Effector memory CD4-positive, alpha-beta T cell (primary cell): ENCODE measurements at regions not wholly inside any gene's neighbourhood (a gene's known extent, or its start where the extent isn't known, plus 50 kb on each side); places are given as distances from the start of the nearest gene placed in this dataset.

ENCODE experiments used
- DNase-seq, 3 donors: peaks; one replicate each; pipeline ENCODE4 v3.0.0-alpha.2; 2020
- H3K27ac ChIP-seq: 2 replicates; pipeline ENCODE4 v1.7.0; 2013; ENCODE audit warnings: mild to moderate bottlenecking, low read length, moderate library complexity; ENCODE audit not compliant: insufficient read depth, poor library complexity, severe bottlenecking
- H3K27me3 ChIP-seq: replicated peaks from 2 replicates; pipeline ENCODE4 v1.7.0; 2013; ENCODE audit warnings: mild to moderate bottlenecking, low read length; ENCODE audit not compliant: insufficient read depth, control insufficient read depth, poor library complexity, severe bottlenecking
- H3K36me3 ChIP-seq: 2 replicates; pipeline ENCODE4 v1.7.0; 2013; ENCODE audit warnings: mild to moderate bottlenecking, low read length, moderate library complexity; ENCODE audit not compliant: control insufficient read depth, insufficient read depth
- H3K4me1 ChIP-seq: 2 replicates; pipeline ENCODE4 v1.7.0; 2013; ENCODE audit warnings: low read length, mild to moderate bottlenecking; ENCODE audit not compliant: control insufficient read depth, insufficient read depth, poor library complexity, severe bottlenecking
- H3K4me3 ChIP-seq: 2 replicates; pipeline ENCODE4 v1.7.0; 2013; ENCODE audit warnings: low read length, low read depth, mild to moderate bottlenecking; ENCODE audit not compliant: insufficient read depth, poor library complexity, severe bottlenecking
- H3K9me3 ChIP-seq: 2 replicates; pipeline ENCODE4 v1.7.0; 2013; ENCODE audit warnings: mild to moderate bottlenecking, low read length, moderate library complexity; ENCODE audit not compliant: control insufficient read depth

DNA sequence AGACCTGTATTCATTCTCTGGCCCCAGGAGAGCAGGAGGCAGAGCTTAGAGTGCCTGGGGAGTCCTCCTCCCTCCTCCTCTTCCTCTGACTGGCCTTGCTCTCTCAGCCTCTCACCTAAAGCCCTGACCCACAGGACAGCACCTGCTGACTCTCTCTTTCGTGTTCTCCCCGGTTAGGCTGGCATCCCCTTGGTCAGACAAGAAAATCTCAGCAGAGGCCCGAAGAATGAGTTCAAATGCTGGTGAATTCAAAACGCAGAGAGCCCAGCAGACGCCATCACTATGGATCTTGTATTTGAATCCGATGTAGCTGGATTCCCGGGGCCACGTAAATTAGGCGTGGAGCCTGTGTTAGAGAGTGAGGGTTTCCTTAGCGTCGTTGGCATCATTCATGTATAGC, 255.3 kb downstream of the KLF6 start:
- H3K27ac ChIP-seq = no peak overlapping the region
- no peak overlapping the region for H3K4me3 ChIP-seq
- H3K4me1 ChIP-seq = no peaks in the 10 kb centered on the region
- no peaks in the 10 kb centered on the region for H3K27me3 ChIP-seq
- DNase-seq = no peak
- no peaks in the 10 kb centered on the region for H3K9me3 ChIP-seq
- no peaks in the 10 kb centered on the region for H3K36me3 ChIP-seq

DNA sequence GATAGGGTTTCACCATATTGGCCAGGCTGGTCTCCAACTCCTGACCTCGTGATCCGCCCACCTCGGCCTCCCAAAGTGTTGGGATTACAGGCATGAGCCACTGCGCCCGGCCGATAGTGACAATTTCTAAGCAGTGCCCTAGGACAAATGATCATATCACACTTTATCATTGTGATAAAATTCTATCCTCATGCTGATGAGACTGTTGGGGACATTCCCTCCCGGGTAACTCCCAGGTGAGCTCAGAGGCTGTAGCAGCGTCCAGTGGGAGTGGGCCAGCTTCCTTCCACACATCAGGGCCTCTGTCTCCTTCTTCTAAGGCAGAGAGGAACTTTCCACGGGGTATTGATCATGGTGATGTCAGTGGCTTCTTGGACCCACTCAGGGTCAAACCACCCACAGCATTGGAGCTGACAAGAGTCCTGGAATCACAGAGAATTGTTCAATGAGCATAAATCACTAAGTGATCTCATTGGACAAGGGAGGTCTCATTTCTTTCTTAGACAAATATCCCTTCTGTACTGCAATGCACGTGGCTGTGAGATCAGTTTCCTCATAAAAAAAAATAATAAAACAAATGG, 256.1 kb downstream of the KLF6 start:
- no peak for DNase-seq
- no peak overlapping the region for H3K4me3 ChIP-seq
- no peaks in the 10 kb centered on the region for H3K36me3 ChIP-seq
- no peaks in the 10 kb centered on the region for H3K4me1 ChIP-seq
- no peaks in the 10 kb centered on the region for H3K27me3 ChIP-seq
- H3K27ac ChIP-seq = no peak overlapping the region
- no peaks in the 10 kb centered on the region for H3K9me3 ChIP-seq

DNA sequence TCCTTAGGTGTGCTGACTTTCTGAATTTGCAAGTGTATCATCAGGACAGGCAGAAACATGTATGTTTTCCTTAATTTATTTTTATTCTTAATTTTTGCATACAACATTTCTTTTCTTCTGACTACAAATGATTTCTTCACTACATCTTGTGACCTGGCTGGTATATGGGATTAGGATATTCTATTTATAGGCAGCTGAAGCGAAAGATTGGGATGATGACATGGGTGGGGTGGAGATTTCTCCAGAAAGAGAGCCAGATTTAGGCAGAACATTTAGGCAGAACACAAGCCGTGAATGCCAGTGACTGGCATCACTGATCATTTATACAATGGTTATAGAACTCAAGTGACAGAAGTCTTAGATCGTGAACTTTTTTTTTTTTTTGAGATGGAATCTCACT, 256.7 kb downstream of the KLF6 start:
- Histone ChIP-seq H3K4me3 (no peak overlapping the region), H3K27ac (no peak overlapping the region), H3K9me3 (no peaks in the 10 kb centered on the region), H3K27me3 (no peaks in the 10 kb centered on the region), H3K4me1 (no peaks in the 10 kb centered on the region), H3K36me3 (no peaks in the 10 kb centered on the region)
- no peak for DNase-seq

DNA sequence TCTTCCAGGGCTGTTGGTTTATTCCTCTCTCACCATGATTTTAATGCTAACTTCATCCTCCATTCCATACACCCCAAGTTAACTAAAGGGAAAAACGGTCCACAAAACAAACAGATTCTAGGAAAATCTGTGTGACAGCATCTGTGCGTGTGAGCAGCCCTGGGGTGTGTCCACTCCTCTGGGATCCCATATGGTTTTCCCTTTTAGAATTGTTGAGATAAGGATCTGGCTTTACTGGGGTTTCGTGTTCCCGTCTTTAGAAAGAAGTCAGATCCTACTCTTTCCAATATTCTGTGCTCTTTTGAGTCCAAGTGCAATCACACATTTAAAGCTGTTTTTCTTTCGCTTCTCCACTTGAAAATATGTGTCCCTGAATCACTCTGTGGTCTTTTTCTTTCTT, 257.1 kb downstream of the KLF6 start:
- no peak overlapping the region for H3K4me3 ChIP-seq
- H3K36me3 ChIP-seq = no peaks in the 10 kb centered on the region
- no peak for DNase-seq
- H3K9me3 ChIP-seq = no peaks in the 10 kb centered on the region
- H3K27me3 ChIP-seq = no peaks in the 10 kb centered on the region
- H3K27ac ChIP-seq = no peak overlapping the region
- H3K4me1 ChIP-seq = no peaks in the 10 kb centered on the region

DNA sequence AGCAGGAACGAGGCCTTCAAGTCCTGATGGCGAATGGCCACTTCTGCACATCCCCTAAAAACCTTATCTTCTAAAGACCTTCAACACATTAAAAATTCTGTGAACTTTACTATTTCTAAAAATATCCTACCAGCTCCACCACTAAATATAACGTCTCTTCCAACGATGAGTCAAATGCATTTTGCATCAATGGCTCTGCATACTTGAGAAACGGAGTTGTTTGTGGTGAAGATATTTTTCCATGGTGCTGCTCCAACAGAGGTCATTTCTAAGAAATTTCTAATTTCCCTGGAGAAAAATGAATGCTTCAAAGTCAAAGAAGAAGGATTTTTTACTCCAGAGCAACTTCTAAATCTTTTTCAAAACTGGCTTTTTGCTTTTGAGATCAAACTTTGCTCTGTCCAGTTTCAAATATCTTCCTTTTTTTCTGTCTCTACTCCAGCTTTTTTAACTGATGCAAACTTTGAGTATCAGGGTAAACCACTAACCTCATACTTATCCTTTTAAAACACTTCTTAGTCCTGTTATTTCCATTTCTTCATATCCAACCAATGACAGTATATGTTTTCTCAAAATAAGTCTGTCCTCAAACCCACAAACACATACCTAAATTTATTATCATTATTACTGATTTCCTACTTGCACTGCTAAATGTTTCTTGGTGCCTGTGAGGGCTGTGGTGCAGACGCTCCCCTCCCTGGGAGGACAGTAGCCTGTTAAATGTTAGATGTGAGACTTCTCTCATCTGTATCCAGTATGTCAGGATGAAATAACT, 258.1 kb downstream of the KLF6 start:
- no peak for DNase-seq
- no peaks in the 10 kb centered on the region for H3K36me3 ChIP-seq
- no peaks in the 10 kb centered on the region for H3K4me1 ChIP-seq
- H3K9me3 ChIP-seq = no peaks in the 10 kb centered on the region
- no peaks in the 10 kb centered on the region for H3K27me3 ChIP-seq
- H3K27ac ChIP-seq = no peak overlapping the region
- H3K4me3 ChIP-seq = no peak overlapping the region

DNA sequence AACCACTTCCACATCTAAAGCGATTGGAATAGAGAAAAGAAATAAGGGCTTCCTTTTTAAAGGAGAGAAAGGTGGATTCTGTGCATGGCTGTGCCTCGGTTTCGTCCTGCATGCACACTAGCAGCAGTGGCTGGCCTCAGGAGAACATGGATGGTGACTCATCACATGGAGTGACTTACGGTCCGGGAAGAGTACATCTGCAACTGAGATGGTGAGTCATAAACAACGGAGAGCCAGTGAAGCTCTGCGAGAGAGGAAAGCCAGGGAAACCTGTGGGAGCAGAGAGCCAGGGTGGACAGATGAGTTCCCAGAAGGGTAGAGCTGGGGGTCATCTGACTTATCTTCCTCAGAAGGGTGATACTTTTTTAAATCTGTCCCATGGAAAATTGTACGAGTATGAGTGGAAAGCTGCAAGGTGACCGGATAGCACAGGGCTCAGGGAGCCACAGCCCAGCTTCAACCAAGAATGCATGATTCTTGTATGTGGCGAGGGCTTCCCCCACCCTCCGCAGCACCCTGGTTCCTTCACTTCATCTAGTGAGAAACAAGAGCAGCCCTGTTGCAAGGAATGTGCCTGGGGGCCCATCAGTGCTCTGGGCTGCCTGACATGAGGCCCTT, 259.1 kb downstream of the KLF6 start:
- DNase-seq = no peak
- no peaks in the 10 kb centered on the region for H3K27me3 ChIP-seq

GRCh38 chr10:3524086-3524960, 260.7 kb downstream of the KLF6 start:
- no peaks in the 10 kb centered on the region for H3K27me3 ChIP-seq
- H3K4me3 ChIP-seq = no peak overlapping the region
- no peaks in the 10 kb centered on the region for H3K4me1 ChIP-seq
- no peak overlapping the region for H3K27ac ChIP-seq
- H3K9me3 ChIP-seq = no peaks in the 10 kb centered on the region
- no peaks in the 10 kb centered on the region for H3K36me3 ChIP-seq
- DNase-seq = no peak

More for the DNA sequence above, 259.1 kb downstream of the KLF6 start:
- H3K27ac ChIP-seq = no peak overlapping the region
- H3K9me3 ChIP-seq = no peaks in the 10 kb centered on the region
- no peaks in the 10 kb centered on the region for H3K4me1 ChIP-seq
- no peak overlapping the region for H3K4me3 ChIP-seq
- no peaks in the 10 kb centered on the region for H3K36me3 ChIP-seq

DNA sequence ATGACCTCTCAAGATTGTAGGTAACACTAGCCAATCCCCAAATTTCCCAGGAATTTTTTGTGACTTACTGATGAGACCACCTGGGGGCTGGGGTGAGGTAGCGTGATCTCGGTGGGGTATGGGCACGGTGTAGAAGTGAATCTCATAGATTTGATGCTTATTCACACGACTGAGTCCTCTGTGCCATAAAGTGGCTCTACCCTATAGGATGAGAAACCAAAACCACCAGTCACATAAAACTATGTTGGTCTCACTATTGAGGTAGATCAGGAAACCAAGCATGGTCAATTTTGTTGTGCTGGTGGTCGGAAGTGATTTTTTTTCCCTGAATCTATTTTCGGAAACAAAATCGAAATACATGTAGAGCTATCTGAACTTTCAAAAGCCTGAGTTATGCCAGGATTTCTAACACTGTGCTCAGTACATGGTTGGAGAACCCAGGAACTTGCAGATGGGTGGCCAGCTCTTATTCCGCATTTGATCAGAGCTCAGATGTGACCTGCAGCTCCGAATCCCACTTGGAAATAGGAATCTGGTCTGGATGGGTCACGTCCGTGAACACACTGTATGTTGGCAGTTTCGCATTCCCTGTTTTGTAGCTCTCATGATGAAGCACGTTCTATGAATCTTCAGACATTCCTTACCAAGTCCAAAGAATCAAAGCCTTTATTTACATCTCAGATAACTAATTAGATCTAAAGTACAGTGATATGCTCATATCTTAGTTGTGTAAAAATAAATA, 261.5 kb downstream of the KLF6 start:
- no peaks in the 10 kb centered on the region for H3K9me3 ChIP-seq
- no peak overlapping the region for H3K4me3 ChIP-seq
- H3K36me3 ChIP-seq = no peaks in the 10 kb centered on the region
- H3K4me1 ChIP-seq = no peaks in the 10 kb centered on the region
- no peak for DNase-seq
- no peak overlapping the region for H3K27ac ChIP-seq
- H3K27me3 ChIP-seq = no peaks in the 10 kb centered on the region

- Histone ChIP-seq H3K27ac (no peak overlapping the region), H3K36me3 (no peaks in the 10 kb centered on the region), H3K4me3 (no peak overlapping the region), H3K4me1 (no peaks in the 10 kb centered on the region), H3K9me3 (no peaks in the 10 kb centered on the region), H3K27me3 (no peaks in the 10 kb centered on the region)
- no peak for DNase-seq
Observed at GRCh38 chr10:3516923-3517255, 268.1 kb downstream of the KLF6 start.
